Stimulated activated CD4-positive, alpha-beta T cell treated with anti-CD3 and anti-CD28 coated beads, Interleukin-15, amount 100 ng/mL, for 48 hours (primary cell): ENCODE measurements at regions not wholly inside any gene's neighbourhood (a gene's known extent, or its start where the extent isn't known, plus 50 kb on each side); places are given as distances from the start of the nearest gene placed in this dataset.

ENCODE experiments used
- DNase-seq, 2 donors: peaks; one replicate each; pipeline ENCODE4 v3.0.0-alpha.2; 2020; ENCODE audit warnings: low read depth in 2 of 2

- no peak for DNase-seq
Measured at GRCh38 chr10:105647354-105647753, 1006.3 kb downstream of the SORCS3 start.

- no peak for DNase-seq
Measured at GRCh38 chr10:105644978-105645377, 1003.9 kb downstream of the SORCS3 start.

- no peak for DNase-seq
Measured at GRCh38 chr10:105644559-105644958, 1003.5 kb downstream of the SORCS3 start.

DNA sequence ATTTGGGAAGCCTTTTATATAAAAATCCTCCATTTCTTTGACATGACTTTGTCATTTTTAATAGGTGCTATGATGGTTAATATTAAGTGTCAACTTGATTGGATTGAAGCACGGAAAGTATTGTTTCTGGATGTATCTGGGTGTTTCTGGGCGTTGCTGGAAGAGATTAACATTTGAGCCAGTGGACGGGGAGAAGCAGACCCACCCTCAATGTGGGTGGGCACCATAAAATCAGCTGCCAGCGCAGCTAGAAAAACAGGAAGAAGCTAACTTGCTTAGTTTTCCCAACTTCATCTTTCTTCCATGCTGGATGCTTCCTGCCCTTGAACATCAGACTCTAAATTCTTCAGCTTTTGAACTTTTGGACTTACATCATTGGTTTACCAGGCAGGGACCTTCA, 1003.0 kb downstream of the SORCS3 start:
- no peak for DNase-seq

GRCh38 chr10:105643660-105644059, 1002.6 kb downstream of the SORCS3 start:
- no peak for DNase-seq

GRCh38 chr10:105634281-105634680, 993.2 kb downstream of the SORCS3 start:
- DNase-seq: no peak

DNA sequence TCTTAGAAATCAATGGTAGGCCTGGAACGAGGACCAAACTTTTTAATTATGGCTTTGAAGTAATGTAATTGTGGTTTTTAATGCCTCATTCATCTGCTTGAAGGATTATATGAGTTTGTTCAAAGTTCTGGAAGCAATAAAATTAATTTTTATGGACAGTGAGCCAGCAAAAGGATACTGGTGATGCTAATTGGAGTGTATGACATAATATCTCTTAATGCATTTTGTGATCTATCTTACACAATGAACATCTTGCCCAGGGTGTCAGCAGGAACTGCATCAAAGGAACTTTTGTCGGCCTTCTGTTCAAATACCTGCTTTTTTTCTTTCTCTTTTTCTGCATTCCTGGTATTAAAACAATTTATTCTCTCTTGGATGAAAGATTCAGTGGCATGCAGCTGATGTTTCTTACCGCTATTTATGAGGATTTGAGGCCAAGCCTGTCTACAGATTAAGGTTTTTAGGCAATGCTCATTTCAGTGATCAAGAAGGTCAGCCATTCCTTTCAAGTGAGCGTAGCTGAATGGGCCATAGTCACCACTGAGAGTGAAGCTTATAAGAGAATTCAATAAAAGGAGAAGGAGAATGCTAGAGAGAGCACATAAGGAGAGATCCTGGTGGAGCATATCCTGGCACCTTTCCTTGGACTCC, 974.8 kb downstream of the SORCS3 start:
- no peak for DNase-seq

DNA sequence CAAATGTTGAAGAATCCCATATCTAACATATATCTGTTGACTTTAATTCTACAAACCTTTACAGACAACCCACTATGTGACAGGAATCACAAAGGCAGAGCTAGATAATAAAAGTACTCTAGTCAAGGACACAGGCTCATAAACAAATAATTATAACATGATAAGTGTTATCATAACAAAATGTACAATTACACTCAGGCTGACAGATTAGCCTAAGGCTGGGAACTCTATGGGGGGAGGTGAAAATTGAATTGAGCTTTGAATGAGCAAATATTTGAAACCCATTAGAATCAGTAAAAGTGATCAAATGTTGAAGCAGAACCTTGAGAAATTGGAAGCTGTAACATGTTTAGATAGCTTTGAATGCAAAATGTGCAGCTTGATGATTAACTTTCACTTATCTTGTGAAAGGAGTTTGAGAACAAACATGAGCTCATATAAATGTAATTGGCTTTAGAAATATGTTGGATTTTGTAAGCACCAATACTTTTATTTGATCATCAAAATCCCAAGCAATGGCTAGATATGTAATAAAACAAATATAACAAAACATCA, 970.2 kb downstream of the SORCS3 start:
- DNase-seq: no peak

GRCh38 chr10:105609451-105609850, 968.4 kb downstream of the SORCS3 start:
- DNase-seq: no peak

GRCh38 chr10:105605918-105606317, 964.8 kb downstream of the SORCS3 start:
- DNase-seq: no peak

GRCh38 chr10:105605104-105605503, 964.0 kb downstream of the SORCS3 start:
- DNase-seq: no peak

DNA sequence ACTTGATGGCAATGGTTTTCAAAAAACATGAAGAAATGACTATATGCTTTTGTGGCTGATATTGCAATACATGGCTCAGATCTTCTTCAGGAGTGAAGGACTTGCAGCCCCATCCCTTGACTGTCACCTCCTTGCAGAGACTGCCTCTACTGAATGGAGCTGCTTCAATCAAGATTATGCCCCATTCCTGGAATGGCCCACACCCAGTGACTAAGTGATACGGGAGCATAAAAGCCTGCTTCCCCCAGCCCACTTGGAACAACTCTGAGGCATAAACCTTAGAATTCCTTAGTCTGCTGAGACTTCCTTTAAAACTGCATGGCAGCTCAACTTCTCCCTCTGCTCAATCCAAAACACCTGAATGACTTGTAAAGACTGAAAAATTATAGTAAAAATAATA, 957.1 kb downstream of the SORCS3 start:
- no peak for DNase-seq

GRCh38 chr10:105597312-105597711, 956.2 kb downstream of the SORCS3 start:
- DNase-seq: no peak

DNA sequence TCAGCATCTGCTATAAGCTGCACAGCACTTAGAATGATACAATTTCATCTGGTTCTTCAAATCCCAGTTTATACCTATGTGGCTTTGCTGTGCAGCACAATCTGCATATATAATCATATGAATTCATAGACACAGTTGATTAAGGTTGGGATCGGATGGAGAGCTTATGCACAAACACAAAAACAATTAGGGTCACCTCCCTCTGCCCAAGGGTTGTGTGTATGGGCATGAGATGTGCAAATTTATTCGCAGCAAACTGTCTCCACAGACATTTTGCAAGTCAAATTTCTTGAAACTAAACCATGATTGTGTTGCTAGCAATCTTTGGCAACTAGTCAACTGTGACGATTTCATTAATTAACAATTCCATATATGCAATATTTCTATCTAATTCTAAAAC, 955.7 kb downstream of the SORCS3 start:
- DNase-seq: no peak

DNA sequence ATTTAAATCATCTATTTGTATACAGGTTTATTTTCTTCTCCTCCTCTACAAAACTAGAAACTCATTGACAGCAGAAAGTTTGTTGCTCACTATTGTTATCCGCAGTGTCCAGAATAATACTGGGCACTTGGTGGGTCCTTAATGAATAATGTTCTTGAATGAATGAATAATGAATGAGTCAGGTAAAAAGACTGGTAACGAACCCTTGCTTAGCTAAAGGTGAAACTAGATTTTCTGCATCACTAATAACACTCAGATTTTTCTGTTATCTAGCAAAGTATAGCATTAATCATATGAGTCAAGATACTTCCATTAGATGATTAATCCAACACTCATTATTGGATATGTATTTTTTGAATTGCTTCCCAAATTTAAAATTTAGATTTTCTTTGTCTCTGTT, 953.2 kb downstream of the SORCS3 start:
- no peak for DNase-seq

- no peak for DNase-seq
Measured at GRCh38 chr10:105592468-105592867, 951.4 kb downstream of the SORCS3 start.

DNA sequence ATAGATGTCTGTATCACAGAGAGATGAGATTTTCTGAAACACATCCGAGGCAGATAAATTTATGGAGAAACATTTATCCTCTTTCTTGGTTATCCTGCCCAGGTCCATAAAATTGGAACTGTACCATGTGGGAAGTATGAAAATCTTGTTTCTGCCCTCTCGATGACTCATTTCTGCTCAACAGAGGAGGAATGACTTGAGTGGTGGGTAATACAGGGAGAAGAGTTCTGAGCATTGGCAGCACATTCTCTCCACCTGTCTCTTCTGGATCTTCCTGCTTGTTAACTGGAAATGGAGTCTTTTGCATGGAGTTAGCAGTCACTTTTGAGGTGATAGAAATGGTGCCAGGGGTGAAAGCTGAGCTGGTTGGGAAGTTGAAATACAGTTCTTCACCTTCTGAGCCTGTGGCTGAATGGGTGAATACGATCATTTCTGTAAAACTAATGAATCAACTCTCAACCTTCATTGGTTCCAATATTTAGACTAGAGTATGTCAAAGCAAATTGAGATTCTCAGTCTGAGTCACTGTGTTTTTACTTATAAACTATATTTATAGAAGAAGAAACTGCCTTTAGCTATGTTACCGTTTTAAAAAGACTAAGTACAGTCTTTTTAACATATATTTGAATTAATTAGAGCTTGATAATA, 945.5 kb downstream of the SORCS3 start:
- DNase-seq: no peak

DNA sequence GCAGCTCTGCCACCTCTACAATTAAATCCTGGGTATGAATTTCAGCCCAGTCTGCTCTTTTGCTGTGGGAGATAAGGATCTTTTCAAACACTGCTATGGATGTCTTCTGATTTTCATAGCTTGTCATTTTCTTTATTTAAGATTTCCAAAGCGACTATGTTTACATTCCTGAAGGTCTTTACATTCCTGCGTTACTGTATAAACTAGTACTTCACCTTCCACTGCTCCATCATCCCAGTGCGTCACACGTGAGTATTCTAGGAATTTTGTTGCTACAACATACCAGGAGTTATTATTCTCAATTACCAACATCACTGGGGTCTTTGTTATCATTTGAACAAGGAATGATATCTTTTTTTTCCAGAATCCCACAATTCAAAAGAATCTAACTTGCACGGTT, 944.7 kb downstream of the SORCS3 start:
- no peak for DNase-seq

GRCh38 chr10:105585171-105585570, 944.1 kb downstream of the SORCS3 start:
- no peak for DNase-seq

DNA sequence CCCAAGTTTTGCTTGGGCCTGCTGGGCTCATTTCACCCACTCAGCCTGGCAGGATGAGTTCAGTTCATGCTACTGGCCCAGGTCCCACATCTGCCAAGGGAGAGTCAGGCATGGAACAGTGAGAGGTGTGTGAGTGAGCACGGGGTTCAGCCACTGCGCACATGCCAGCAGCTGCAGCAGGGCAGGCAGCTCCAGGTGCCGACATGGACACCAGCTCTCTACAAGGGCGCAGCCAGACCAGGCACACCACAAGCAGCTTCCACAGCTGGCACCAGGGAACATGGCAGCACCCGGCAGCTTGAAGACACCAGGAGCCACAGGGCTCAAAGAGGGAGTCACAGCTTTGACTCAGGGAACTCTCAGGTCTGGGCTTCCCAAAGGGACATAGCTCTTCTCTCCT, 938.0 kb downstream of the SORCS3 start:
- DNase-seq: no peak

DNA sequence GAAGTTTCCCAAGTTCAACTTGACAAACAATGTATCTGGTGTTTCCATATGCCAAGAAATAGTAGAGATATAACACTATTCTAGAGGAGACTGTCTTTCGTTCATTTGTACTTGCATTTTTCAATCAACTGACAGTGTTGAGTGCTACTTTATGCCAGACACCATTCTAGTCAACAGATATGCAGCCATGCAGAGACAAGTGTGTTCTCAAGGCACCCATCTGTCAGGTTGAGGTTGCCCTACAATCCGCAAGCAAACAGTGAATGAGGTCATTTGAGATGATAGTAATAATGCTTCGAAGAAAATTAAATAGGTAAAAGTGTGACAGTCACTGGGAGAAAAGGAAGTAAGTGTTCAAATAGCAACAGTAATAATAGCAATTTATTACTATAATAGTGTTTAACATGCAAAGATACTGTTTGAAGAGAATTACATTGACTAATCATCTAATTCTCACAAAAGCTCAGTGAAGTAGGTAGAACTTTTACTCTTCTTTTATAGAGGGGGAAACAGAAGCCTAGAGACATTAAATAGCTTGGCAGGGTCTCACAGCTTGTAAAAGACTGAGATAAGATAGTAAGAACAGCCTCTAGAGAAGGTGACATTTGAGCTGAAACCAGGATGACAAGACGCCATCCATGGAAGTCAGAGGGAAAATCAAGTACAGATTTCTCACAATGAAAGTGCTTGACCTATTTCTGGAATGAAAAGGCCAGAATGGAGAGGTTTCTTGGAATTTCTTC, 936.9 kb downstream of the SORCS3 start:
- DNase-seq: no peak

GRCh38 chr10:105559333-105560097, 918.4 kb downstream of the SORCS3 start:
- DNase-seq: no peak
